ENCODE measurements at regions not wholly inside any gene's neighbourhood (a gene's known extent, or its start where the extent isn't known, plus 50 kb on each side); places are given as distances from the start of the nearest gene placed in this dataset.

- Mint-ChIP-seq H3K9me3 (no peaks in the 10 kb centered on the region), H3K27me3 (ENCODE audit: low read depth, poor library complexity) (no peaks in the 10 kb centered on the region), H3K4me1 (no peaks in the 10 kb centered on the region), H3K36me3 (ENCODE audit: low read depth) (no peaks in the 10 kb centered on the region), H3K27ac (no peak overlapping the region), H3K4me3 (no peak overlapping the region)
- no peak for DNase-seq
- TF ChIP-seq CTCF (IDR thresholded peaks at IDR 0.05): no peak
These were observed 137.0 kb upstream of the PRR20A start for GRCh38 chr13:57003682-57004081.

- no peaks in the 10 kb centered on the region for H3K36me3 Mint-ChIP-seq (ENCODE audit: low read depth)
- peaks cover 3% of the 10 kb centered on the region for H3K27me3 Mint-ChIP-seq (ENCODE audit: low read depth, poor library complexity)
- no peak overlapping the region for H3K27ac Mint-ChIP-seq
- DNase-seq: no peak
- no peak overlapping the region for H3K4me3 Mint-ChIP-seq
- TF ChIP-seq CTCF (IDR thresholded peaks at IDR 0.05): no peak
- H3K9me3 Mint-ChIP-seq: no peaks in the 10 kb centered on the region
- H3K4me1 Mint-ChIP-seq: no peaks in the 10 kb centered on the region
These were observed 123.4 kb upstream of the PRR20A start for GRCh38 chr13:57017357-57017756.

- TF ChIP-seq CTCF (IDR thresholded peaks at IDR 0.05): no peak
- DNase-seq: no peak
- Mint-ChIP-seq H3K27ac (no peak overlapping the region), H3K36me3 (ENCODE audit: low read depth) (no peaks in the 10 kb centered on the region), H3K27me3 (ENCODE audit: low read depth, poor library complexity) (peaks cover 3% of the 10 kb centered on the region), H3K4me3 (no peak overlapping the region), H3K9me3 (peaks cover 4% of the 10 kb centered on the region), H3K4me1 (no peaks in the 10 kb centered on the region)
These were observed 121.8 kb upstream of the PRR20A start for GRCh38 chr13:57018915-57019314.

GRCh38 chr13:57030671-57031070, 110.0 kb upstream of the PRR20A start:
- TF ChIP-seq CTCF (IDR thresholded peaks at IDR 0.05): no peak
- no peaks in the 10 kb centered on the region for H3K27me3 Mint-ChIP-seq (ENCODE audit: low read depth, poor library complexity)
- peaks cover 17% of the 10 kb centered on the region for H3K9me3 Mint-ChIP-seq
- no peak overlapping the region for H3K27ac Mint-ChIP-seq
- no peaks in the 10 kb centered on the region for H3K4me1 Mint-ChIP-seq
- no peak overlapping the region for H3K4me3 Mint-ChIP-seq
- H3K36me3 Mint-ChIP-seq (ENCODE audit: low read depth): no peaks in the 10 kb centered on the region
- DNase-seq: no peak

GRCh38 chr13:57036290-57036689, 104.4 kb upstream of the PRR20A start:
- Mint-ChIP-seq H3K4me3 (no peak overlapping the region), H3K4me1 (no peaks in the 10 kb centered on the region)

More at GRCh38 chr13:57036290-57036689, 104.4 kb upstream of the PRR20A start:
- DNase-seq: no peak
- H3K9me3 Mint-ChIP-seq: peaks cover 2% of the 10 kb centered on the region
- H3K36me3 Mint-ChIP-seq (ENCODE audit: low read depth): no peaks in the 10 kb centered on the region
- H3K27ac Mint-ChIP-seq: no peak overlapping the region
- H3K27me3 Mint-ChIP-seq (ENCODE audit: low read depth, poor library complexity): no peaks in the 10 kb centered on the region
- TF ChIP-seq CTCF (IDR thresholded peaks at IDR 0.05): no peak
